ENCODE measurements at regions not wholly inside any gene's neighbourhood (a gene's known extent, or its start where the extent isn't known, plus 50 kb on each side); places are given as distances from the start of the nearest gene placed in this dataset.
A peak's percentile ranks its signal among the peaks of the same experiment; 100 is the strongest.
"Not testable (repeated sequence)": the region's sequence is repeated elsewhere in the genome, so short reads cannot be mapped to it uniquely, and the experiment has no call there.

- DNase-seq (ENCODE audit: low spot score): no peak
Measured at GRCh38 chr6:9708600-9708999, 706.3 kb downstream of the TFAP2A start.

- DNase-seq (ENCODE audit: low spot score): no peak
Measured at GRCh38 chr6:9704989-9705388, 709.9 kb downstream of the TFAP2A start.

GRCh38 chr6:9702914-9703313, 712.0 kb downstream of the TFAP2A start:
- DNase-seq (ENCODE audit: low spot score): no peak

- DNase-seq (ENCODE audit: low spot score): peak; percentile 45
Measured at GRCh38 chr6:9699888-9700287, 715.0 kb downstream of the TFAP2A start.

- DNase-seq (ENCODE audit: low spot score): no peak
Measured at GRCh38 chr6:9697263-9697931, 717.5 kb downstream of the TFAP2A start.

GRCh38 chr6:9690388-9690787, 724.5 kb downstream of the TFAP2A start:
- no peak for DNase-seq (ENCODE audit: low spot score)

GRCh38 chr6:9680727-9681126, 734.1 kb downstream of the TFAP2A start:
- DNase-seq (ENCODE audit: low spot score): not testable (repeated sequence)

- DNase-seq (ENCODE audit: low spot score): no peak
Measured at GRCh38 chr6:9675122-9675521, 739.8 kb downstream of the TFAP2A start.

- peak; percentile 10 for DNase-seq (ENCODE audit: low spot score)
Measured at GRCh38 chr6:9659848-9660247, 755.0 kb downstream of the TFAP2A start.

GRCh38 chr6:9657994-9658393, 756.9 kb downstream of the TFAP2A start:
- DNase-seq (ENCODE audit: low spot score): no peak

- DNase-seq (ENCODE audit: low spot score): no peak
Measured at GRCh38 chr6:9647599-9647998, 767.3 kb downstream of the TFAP2A start.

GRCh38 chr6:9647071-9647445, 767.8 kb downstream of the TFAP2A start:
- DNase-seq (ENCODE audit: low spot score): no peak

GRCh38 chr6:9646342-9647070, 768.4 kb downstream of the TFAP2A start:
- DNase-seq (ENCODE audit: low spot score): peak; percentile 26

GRCh38 chr6:9638861-9639260, 776.0 kb downstream of the TFAP2A start:
- no peak for DNase-seq (ENCODE audit: low spot score)

GRCh38 chr6:9634776-9635175, 780.1 kb downstream of the TFAP2A start:
- no peak for DNase-seq (ENCODE audit: low spot score)

- DNase-seq (ENCODE audit: low spot score): no peak
Measured at GRCh38 chr6:9632026-9632425, 782.8 kb downstream of the TFAP2A start.

- no peak for DNase-seq (ENCODE audit: low spot score)
Measured at GRCh38 chr6:9628819-9629218, 786.1 kb downstream of the TFAP2A start.

- DNase-seq (ENCODE audit: low spot score): no peak
Measured at GRCh38 chr6:9627916-9628315, 787.0 kb downstream of the TFAP2A start.

GRCh38 chr6:9623985-9624384, 790.9 kb downstream of the TFAP2A start:
- no peak for DNase-seq (ENCODE audit: low spot score)

- no peak for DNase-seq (ENCODE audit: low spot score)
Measured at GRCh38 chr6:9623228-9623832, 791.5 kb downstream of the TFAP2A start.

GRCh38 chr6:9621276-9621675, 793.6 kb downstream of the TFAP2A start:
- DNase-seq (ENCODE audit: low spot score): no peak

- DNase-seq (ENCODE audit: low spot score): no peak
Measured at GRCh38 chr6:9620687-9621086, 794.2 kb downstream of the TFAP2A start.

- DNase-seq (ENCODE audit: low spot score): no peak
Measured at GRCh38 chr6:9620263-9620662, 794.6 kb downstream of the TFAP2A start.
